NT2/D1 (cell line): ENCODE measurements at regions not wholly inside any gene's neighbourhood (a gene's known extent, or its start where the extent isn't known, plus 50 kb on each side); places are given as distances from the start of the nearest gene placed in this dataset.

Experiments
- YY1 ChIP-seq: IDR thresholded peaks from 2 replicates; pipeline ENCODE4 v1.6.1; 2011; ENCODE audit not compliant: insufficient read length, insufficient read depth
- ZNF274 ChIP-seq: IDR thresholded peaks from 2 replicates; pipeline ENCODE4 v1.6.1; 2011; ENCODE audit warnings: mild to moderate bottlenecking, low read depth, low read length

- TF ChIP-seq ZNF274 = no peak
- TF ChIP-seq YY1 = no peak
These were observed 680.3 kb upstream of the ZNF385D start for GRCh38 chr3:22431334-22431733.
